ENCODE measurements at regions not wholly inside any gene's neighbourhood (a gene's known extent, or its start where the extent isn't known, plus 50 kb on each side); places are given as distances from the start of the nearest gene placed in this dataset.

DNA sequence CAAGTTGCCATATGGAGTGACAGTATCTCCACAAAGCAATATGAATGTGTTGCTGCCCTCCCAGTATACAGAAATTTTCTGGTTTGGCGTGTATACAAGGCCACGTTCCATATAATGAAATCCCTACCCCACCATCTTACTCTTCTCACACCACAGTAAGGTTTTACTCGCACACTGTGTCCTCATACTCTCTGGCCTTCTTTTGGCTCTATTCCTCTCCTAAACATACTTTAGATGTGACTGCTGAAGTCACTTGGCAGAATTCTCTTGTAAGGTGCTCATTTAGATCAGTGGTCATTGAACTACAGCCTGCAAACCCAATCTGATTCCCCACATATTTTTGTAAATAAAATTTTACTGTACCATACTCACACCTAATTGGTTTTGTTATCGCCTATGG lies 123.2 kb downstream of the RFPL4B start:
- no peak for TF ChIP-seq MYC (IDR thresholded peaks at IDR 0.05; ENCODE audit: low read depth, low read length)
- TF ChIP-seq JUN (IDR thresholded peaks at IDR 0.05; ENCODE audit: borderline replicate concordance, insufficient read depth, insufficient read length, low read depth) = no peak
- TF ChIP-seq, protein P1, sequence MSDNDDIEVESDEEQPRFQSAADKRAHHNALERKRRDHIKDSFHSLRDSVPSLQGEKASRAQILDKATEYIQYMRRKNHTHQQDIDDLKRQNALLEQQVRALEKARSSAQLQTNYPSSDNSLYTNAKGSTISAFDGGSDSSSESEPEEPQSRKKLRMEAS (IDR thresholded peaks at IDR 0.05; ENCODE audit: insufficient read depth, insufficient read length) = no peak
- no peak for TF ChIP-seq POLR2A (IDR thresholded peaks at IDR 0.05; ENCODE audit: low read depth, low read length)
- no peak for TF ChIP-seq EZH2 (IDR thresholded peaks at IDR 0.05; ENCODE audit: borderline replicate concordance, low read depth, low read length, severe bottlenecking)
- TF ChIP-seq GATA2 (IDR thresholded peaks at IDR 0.05; ENCODE audit: insufficient read depth, insufficient read length, low read depth, low read length) = no peak
- no peak for TF ChIP-seq FOS (IDR thresholded peaks at IDR 0.05; ENCODE audit: borderline replicate concordance, insufficient read depth, low read length)
- TF ChIP-seq, protein P2, sequence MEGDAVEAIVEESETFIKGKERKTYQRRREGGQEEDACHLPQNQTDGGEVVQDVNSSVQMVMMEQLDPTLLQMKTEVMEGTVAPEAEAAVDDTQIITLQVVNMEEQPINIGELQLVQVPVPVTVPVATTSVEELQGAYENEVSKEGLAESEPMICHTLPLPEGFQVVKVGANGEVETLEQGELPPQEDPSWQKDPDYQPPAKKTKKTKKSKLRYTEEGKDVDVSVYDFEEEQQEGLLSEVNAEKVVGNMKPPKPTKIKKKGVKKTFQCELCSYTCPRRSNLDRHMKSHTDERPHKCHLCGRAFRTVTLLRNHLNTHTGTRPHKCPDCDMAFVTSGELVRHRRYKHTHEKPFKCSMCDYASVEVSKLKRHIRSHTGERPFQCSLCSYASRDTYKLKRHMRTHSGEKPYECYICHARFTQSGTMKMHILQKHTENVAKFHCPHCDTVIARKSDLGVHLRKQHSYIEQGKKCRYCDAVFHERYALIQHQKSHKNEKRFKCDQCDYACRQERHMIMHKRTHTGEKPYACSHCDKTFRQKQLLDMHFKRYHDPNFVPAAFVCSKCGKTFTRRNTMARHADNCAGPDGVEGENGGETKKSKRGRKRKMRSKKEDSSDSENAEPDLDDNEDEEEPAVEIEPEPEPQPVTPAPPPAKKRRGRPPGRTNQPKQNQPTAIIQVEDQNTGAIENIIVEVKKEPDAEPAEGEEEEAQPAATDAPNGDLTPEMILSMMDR (IDR thresholded peaks at IDR 0.05; ENCODE audit: extremely low read depth in 1 of 2, insufficient read depth in 1 of 2, low read depth in 1 of 2, low read length in 2 of 2) = no peak
- no peak overlapping the region for H3K27ac ChIP-seq (ENCODE audit: insufficient read depth, low read depth, low read length)
- no peaks in the 10 kb centered on the region for H3K9me1 ChIP-seq (replicated peaks; ENCODE audit: control insufficient read depth, extremely low read depth, insufficient read depth, low read length)
- intact Hi-C loops (cut with micrococcal nuclease) = no loop called here
- H3K4me1 ChIP-seq (ENCODE audit: control insufficient read depth, extremely low read depth, insufficient read depth, low read length) = no peaks in the 10 kb centered on the region
- no peaks in the 10 kb centered on the region for H3K36me3 ChIP-seq (ENCODE audit: control insufficient read depth in 2 of 2, extremely low read depth in 1 of 2, insufficient read depth in 2 of 2, low read length in 2 of 2)
- no peak for FAIRE-seq
- H3K27me3 ChIP-seq (ENCODE audit: control insufficient read depth in 2 of 2, insufficient read depth in 2 of 2, low read length in 2 of 2) = no peaks in the 10 kb centered on the region
- dilution Hi-C loops (cut with MboI; ENCODE audit: extremely low pct_ligation_motif_present, low sequenced_read_pairs) = no loop called here
- H3K9me3 ChIP-seq (replicated peaks; ENCODE audit: control insufficient read depth, insufficient read depth, low read length) = no peaks in the 10 kb centered on the region
- H3K79me2 ChIP-seq (ENCODE audit: control insufficient read depth, insufficient read depth, low read length) = no peaks in the 10 kb centered on the region
- BruUV-seq (replicated peaks) = no TSS peak
- H3K4me2 ChIP-seq (ENCODE audit: insufficient read depth, low read length) = no peak overlapping the region
- CTCF ChIA-PET = no interaction called here
- POLR2A ChIA-PET = no interaction called here
- H4K20me1 ChIP-seq (replicated peaks; ENCODE audit: control insufficient read depth, extremely low read depth, insufficient read depth, low read length) = no peaks in the 10 kb centered on the region
- H2AFZ ChIP-seq (ENCODE audit: low read depth, low read length) = no peak overlapping the region
- no peak overlapping the region for H3K4me3 ChIP-seq (replicated peaks in 1 of 3; ENCODE audit: insufficient read depth in 1 of 3, low read depth in 1 of 3, low read length in 3 of 3)
- no peak for DNase-seq (ENCODE audit: low read depth, low spot score)
- H3K9ac ChIP-seq (replicated peaks; ENCODE audit: extremely low read depth, insufficient read depth, low read length) = no peak overlapping the region

Data from endothelial cell of umbilical vein (primary cell).